ENCODE measurements at regions not wholly inside any gene's neighbourhood (a gene's known extent, or its start where the extent isn't known, plus 50 kb on each side); places are given as distances from the start of the nearest gene placed in this dataset.
"Not testable (repeated sequence)": the region's sequence is repeated elsewhere in the genome, so short reads cannot be mapped to it uniquely, and the experiment has no call there.

GRCh38 chr5:85841653-85842052 is 776.1 kb upstream of the COX7C start:
- no peak for DNase-seq (ENCODE audit: low read depth in 2 of 2)

GRCh38 chr5:85843535-85843934 is 774.2 kb upstream of the COX7C start:
- DNase-seq (ENCODE audit: low read depth in 2 of 2): no peak

DNA sequence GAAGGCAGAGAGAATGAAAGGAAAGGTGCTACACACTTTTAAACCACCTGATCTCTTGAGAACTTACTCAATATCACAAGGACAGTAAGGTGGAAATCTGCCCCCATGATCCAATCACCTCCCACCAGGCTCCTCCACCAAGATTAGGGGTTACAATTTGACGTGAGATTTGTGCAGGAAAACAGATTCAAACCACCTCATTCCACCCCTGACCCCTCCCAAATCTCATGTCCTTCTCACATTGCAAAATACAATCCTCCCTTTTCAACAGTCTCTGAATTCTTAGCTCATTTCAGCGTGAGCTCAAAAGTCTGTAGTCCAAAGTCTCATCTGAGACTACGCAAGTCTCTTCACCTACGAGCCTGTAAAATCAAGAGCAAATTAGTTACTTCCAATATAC is 768.3 kb upstream of the COX7C start:
- no peak for DNase-seq (ENCODE audit: low read depth in 2 of 2)

GRCh38 chr5:85865296-85865695 is 752.4 kb upstream of the COX7C start:
- no peak for DNase-seq (ENCODE audit: low read depth in 2 of 2)

DNA sequence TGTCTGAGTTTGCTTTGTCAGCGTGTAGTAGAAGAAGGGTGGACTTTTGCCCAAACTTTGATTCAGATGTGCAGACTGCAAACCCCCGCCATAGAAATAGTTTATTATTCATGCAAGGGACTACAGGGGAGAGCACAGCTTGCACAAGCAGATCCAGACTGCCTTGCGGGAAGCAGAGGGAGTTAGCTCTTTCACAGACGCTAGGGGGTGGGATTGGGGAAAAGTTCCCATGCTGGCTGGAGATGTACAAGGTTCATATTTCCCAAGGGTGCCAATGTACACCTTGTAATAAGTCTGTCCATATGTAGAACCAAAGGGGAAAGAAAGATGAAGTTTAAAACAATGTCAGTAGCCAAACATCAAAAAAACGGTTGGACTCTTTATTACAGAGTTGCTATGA is 749.7 kb upstream of the COX7C start:
- DNase-seq (ENCODE audit: low read depth in 2 of 2): no peak

GRCh38 chr5:85893996-85894395 is 723.7 kb upstream of the COX7C start:
- no peak for DNase-seq (ENCODE audit: low read depth in 2 of 2)

GRCh38 chr5:85896514-85896913 is 721.2 kb upstream of the COX7C start:
- no peak for DNase-seq (ENCODE audit: low read depth in 2 of 2)

GRCh38 chr5:85906460-85906859 is 711.3 kb upstream of the COX7C start:
- no peak for DNase-seq (ENCODE audit: low read depth in 2 of 2)

DNA sequence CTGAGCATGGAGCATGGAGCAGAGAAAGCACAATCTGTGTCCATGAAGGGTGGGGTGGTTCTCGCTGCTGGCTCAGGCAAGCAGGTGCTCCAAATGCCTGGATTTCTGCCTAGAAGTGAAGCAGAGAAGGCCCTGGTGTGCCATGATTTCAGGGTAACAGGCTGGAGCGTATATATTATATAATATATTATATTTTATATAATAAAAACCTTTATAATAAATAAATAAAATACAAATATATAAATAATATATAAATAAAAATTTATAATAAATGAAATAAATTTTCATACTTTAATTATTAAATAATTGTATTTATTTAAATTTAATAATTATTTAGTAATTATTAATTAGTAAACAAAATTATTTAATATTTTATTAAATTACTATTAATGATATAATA is 707.4 kb upstream of the COX7C start:
- DNase-seq (ENCODE audit: low read depth in 2 of 2): no peak

DNA sequence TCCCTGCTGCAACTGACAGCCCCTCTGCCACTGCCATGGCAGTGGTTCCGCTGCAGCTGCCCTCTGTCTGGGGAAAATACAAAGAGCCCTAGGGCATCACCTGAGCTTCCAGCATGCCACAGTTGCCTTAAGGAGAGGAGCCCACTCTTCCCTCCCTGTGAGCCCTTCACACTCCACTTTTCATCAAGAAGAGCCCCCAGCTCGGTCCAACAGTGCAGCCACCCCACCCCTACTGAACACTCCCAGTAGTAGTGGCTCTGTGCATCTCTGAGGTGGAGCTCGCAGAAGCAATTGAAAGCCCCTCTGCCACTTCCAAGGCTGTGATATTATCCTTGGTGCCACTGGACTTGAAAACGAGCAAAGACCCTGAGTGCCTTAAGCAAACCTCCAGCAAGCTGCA is 696.8 kb upstream of the COX7C start:
- no peak for DNase-seq (ENCODE audit: low read depth in 2 of 2)

DNA sequence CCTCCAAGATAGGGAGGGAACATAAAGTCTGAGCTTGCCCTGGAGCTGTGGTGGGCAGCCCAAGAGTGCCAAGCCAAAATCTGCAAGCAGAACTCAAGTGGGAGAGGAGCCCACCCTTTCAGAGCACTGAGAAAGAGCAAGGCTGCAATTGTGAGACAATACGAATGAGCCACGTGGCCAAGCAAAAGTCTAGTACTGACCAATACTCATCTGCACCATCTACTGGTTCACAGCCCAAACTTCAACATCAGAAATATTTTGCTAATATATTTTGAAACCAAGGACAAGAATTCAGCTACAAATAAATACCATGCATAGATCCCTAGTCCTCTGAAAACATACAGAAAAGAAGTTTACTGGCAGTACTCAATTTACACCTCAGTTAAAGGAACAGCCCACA is 696.2 kb upstream of the COX7C start:
- no peak for DNase-seq (ENCODE audit: low read depth in 2 of 2)

- no peak for DNase-seq (ENCODE audit: low read depth in 2 of 2)
Measured at GRCh38 chr5:85927632-85928031, 690.1 kb upstream of the COX7C start.

- no peak for DNase-seq (ENCODE audit: low read depth in 2 of 2)
Measured at GRCh38 chr5:85929713-85930112, 688.0 kb upstream of the COX7C start.

DNA sequence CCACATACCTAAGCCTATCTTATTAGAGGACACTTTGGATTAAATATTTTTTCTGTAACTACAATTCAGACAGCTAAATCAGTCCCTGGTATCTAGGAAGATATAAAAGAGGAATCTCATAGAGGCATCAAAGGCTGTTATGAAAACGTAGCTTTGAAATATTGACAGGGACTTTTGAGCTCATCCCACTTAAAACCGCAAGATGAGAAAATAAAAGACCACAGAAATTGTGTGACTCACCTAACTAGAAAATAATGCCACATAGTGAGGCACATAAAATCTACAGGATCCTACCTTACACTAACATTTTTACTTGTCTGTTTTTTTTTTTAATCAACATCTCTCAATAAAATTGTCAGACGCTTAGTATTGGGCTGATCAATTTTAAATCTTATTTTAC is 686.5 kb upstream of the COX7C start:
- no peak for DNase-seq (ENCODE audit: low read depth in 2 of 2)

GRCh38 chr5:85938201-85938600 is 679.5 kb upstream of the COX7C start:
- no peak for DNase-seq (ENCODE audit: low read depth in 2 of 2)

GRCh38 chr5:85951707-85952210 is 666.0 kb upstream of the COX7C start:
- no peak for DNase-seq (ENCODE audit: low read depth in 2 of 2)

DNA sequence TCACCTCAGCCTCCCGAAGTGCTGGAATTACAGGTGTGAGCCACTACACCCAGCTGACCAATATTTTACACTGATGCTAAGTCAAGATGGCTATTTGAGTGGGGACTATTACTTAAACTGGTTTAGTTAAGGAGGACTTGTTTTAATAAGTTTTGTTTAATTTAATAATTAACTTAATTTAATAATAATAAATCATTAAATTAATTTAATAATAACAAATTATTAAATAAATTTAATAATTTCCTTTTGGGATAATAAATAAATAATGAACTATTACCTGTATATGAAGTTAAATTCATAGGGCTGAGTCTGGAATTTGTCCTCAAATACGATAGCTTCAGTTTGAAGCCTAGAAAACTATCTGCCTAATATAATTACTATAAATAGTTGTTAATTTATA is 665.1 kb upstream of the COX7C start:
- no peak for DNase-seq (ENCODE audit: low read depth in 2 of 2)

DNA sequence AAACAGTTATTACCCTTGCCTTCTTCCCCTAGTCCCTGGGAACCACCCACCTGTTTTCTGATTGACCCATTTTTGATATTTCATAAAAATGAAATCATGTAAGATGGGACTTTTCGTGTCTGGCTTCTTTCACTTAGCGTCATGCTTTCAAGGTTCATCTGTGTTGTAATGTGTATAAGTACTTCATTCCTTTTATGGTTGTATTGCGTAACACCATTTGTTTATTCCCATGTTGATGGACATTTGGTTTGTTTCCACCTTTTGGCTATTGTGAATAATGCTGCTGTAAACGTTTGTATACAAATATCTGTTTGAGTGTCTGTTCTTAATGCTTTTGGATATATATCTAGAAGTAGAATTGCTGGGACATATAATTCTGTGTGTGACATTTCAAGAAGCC is 650.1 kb upstream of the COX7C start:
- DNase-seq (ENCODE audit: low read depth in 2 of 2): no peak

DNA sequence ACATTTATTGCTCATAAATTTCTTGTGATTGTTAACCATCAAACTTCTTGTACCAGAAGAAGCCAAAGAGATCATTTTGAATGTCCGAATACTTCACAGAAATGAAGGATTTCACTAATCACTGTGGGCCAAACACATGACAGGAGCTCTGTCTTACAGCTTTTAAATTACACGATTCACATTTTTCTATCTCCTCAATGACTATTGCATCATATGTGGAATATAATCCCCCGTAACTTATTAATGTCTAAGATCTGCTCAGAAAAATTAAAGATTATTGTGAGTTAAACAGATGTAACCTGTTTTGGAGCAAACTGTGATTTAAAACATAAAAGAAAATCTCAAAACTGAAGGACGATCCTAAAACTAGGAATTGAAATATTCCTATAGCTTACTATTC is 645.2 kb upstream of the COX7C start:
- DNase-seq (ENCODE audit: low read depth in 2 of 2): no peak

GRCh38 chr5:85985167-85985566 is 632.6 kb upstream of the COX7C start:
- no peak for DNase-seq (ENCODE audit: low read depth in 2 of 2)

DNA sequence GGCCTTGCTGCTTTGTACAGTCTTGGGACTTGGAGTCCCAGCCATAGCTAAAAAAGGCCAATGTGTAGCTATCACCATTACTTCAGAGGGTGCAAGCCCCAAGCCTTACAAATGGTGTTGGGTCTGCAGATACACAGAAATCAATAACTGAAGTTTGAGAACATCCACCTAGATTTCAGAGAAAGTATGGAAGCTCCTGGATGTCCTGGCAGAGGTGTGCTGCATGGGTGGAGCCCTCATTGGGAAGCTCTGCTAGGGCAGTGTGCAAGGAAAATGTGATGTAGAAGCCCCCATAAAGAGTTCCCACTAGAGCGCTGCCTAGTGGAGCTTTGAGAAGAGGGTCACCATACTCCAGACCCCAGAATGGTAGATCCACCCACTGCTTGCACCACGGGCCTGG is 626.7 kb upstream of the COX7C start:
- DNase-seq (ENCODE audit: low read depth in 2 of 2): no peak

DNA sequence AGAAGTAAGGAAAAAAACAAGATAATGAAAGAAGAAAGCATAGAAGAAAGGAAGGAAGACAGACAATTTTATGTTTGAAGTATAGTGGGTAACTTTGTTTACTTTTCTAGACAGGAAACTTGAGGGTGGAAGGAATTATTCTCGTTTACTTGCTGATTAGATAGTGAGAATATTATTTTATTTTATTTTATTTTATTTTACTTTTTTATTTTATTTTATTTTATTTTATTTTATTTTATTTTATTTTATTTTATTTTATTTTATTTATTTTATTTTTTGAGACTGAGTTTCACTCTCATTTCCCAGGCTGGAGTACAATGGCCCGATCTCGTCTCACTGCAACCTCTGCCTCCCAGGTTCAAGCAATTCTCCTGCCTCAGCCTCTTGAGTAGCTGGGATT is 623.1 kb upstream of the COX7C start:
- not testable (repeated sequence) for DNase-seq (ENCODE audit: low read depth in 2 of 2)

DNA sequence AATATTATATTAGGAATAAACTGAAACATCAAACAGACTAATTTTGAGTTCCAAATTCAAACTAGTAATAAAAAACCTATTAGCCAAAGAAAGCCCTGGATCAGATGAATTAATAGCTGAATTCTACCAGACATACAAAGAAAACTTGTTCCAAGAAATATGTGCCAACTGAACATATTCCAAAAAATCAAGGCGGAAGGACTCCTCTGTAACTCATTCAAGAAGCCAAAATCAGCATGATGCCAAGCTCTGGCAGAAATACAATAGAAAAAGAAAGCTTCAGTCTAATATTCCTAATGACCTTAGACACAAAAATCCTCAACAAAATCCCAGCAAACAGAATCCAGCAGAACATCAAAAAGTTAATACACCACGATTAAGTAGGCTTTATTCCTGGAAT is 619.1 kb upstream of the COX7C start:
- no peak for DNase-seq (ENCODE audit: low read depth in 2 of 2)

- no peak for DNase-seq (ENCODE audit: low read depth in 2 of 2)
Measured at GRCh38 chr5:86008293-86008692, 609.4 kb upstream of the COX7C start.

DNA sequence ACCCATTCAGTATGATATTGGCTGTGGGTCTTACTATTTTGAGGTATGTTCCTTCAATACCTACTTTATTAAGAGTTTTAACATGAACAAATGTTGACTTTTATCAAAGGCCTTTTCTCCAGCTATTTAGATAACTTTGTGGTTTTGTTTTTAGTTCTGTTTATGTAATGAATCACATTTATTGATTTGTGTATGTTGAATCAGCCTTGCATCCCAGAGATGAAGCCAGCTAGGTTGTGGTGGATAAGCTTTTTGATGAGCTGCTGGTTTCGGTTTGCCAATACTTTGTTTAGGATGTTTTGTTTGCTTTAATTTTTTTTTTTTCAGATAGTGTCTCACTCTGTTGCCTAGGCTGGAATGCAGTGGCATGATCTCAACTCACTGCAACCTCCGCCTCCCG is 609.0 kb upstream of the COX7C start:
- DNase-seq (ENCODE audit: low read depth in 2 of 2): no peak

Data from fibroblast of skin of left biceps (primary cell).